ENCODE measurements at regions not wholly inside any gene's neighbourhood (a gene's known extent, or its start where the extent isn't known, plus 50 kb on each side); places are given as distances from the start of the nearest gene placed in this dataset.

- TF ChIP-seq POLR2A (IDR thresholded peaks at IDR 0.05; ENCODE audit: low read length) (no peak), GATA1 (IDR thresholded peaks at IDR 0.05; ENCODE audit: low read depth, low read length) (no peak)
These were observed 76.2 kb downstream of the RIN2 start for GRCh38 chr20:19834287-19834686.
